ENCODE measurements at regions not wholly inside any gene's neighbourhood (a gene's known extent, or its start where the extent isn't known, plus 50 kb on each side); places are given as distances from the start of the nearest gene placed in this dataset.
"Not testable (repeated sequence)": the region's sequence is repeated elsewhere in the genome, so short reads cannot be mapped to it uniquely, and the experiment has no call there.

DNA sequence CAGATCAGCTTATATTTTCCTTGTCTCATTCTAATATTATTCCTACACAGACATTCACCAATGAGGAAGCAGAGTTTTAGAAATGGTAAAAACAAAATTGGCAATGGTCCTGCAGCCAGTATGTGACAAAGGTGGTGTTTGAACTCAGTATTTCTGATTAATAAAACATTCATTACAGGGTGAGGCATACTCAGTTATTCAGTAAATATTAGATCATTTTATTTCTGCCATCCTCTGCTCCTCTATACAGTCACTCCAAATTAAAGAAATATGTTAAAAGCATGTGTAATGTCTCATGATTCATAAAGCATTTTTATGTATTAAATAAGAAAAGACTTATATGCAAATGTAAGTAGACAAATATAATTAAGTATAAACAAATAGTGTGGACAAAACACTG, 684.6 kb upstream of the ACO1 start:
- DNase-seq, result no peak

- no peak for DNase-seq
Measured at GRCh38 chr9:31700252-31701045, 684.0 kb upstream of the ACO1 start.

DNA sequence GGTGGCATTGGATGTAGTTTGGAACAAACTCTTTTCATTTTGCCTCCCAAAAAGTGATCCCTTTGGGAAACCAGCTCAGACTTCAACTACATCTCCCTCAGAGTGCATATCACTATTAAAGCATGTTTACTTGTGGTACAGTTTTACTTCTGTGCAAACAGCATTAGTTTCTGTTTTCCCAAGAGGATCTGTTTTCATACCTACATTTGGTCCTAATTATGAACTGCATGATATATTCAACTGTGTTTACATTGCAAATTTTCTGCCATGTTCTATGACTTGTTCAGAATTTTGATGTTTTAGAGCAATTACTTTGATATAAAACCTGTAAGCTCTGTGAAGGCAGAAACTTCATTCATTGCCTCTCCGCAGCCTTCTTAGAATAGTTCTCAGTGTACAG, 681.5 kb upstream of the ACO1 start:
- peak; percentile 45 to 69 for DNase-seq

DNA sequence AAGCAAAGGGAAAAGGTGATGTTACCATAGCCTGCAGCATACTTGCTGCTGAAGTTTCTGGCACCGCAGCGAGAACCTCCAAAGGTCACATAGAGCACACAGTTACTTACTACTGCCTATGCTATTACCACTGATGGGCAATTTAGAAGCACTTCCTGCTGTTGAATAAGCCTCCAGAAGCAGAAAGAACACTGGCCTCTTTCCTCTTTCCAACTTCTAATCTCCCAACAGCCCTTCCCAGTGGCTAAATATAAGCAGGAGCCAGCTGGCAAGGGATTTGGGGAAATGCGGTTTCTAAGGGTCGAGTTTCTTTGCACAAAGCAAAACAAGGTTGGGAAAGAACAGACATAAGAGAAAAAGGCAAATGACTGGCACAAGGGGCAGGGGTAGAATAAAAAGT, 669.2 kb upstream of the ACO1 start:
- no peak for DNase-seq

GRCh38 chr9:31719262-31719661, 665.2 kb upstream of the ACO1 start:
- no peak for DNase-seq

DNA sequence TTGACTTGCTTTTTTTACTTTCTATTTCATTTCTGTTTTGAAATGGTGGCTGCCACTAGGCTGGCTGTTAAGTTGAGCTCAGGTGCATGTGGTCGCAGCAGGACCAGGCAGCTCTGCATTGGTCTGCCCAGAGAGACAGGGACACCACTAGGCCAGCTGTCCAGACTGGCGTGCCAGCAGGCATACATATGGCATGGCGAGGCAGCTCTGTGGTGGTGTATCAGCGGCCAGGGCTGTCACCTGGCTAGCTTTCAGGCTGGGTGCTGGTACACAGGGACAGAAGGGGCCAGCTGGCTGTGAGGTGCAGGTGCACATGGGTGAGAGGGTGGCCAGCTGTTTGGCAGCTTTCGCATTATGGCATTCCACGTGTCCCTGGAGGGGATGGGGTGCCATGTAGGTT, 654.0 kb upstream of the ACO1 start:
- no peak for DNase-seq

DNA sequence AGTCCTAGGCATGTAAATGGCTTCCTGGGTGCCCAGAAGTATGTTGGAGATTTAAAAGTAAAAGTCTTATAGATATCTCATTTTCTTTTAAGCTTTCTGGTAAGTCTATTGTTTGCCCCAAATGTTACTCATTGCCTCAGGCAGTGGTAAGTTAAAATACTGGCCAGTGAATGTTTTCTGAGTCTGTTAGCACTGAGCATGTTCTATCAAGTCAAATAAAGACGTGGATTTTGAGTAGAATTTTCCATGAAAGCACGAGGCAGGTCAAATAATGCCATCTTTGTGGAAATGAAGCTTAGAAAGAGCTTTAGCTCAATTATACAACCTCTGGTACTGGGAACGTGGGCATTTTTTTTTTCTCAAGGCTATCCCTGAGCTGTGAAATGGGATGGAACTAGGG, 651.3 kb upstream of the ACO1 start:
- DNase-seq, result no peak

DNA sequence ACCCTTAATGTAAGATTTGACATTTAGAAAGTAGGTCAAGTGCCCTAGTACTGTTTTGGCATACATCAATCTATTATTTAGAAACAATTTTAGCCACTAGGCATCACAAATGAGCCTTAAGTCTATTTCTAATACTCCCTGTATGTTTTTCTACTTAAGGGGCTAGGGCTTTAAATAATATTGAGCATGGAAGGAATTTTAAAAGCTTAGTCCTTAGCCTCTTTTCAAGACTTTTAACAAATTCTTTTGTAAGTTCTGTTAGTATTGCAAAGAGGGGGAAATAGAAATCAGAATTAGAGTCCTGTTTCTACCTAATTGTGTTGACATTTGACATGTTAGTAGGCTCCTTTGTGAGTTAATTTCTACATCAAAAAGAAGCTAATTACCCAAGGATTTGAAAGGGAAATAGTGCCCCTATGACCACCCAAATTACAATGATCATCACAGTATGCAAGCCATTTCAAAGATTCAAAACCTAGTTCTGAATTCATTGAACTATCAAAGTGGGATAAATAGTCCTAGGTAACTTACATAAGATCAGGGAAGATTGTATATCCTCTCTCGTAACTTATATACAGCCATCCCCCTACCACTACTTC, 647.8 kb upstream of the ACO1 start:
- no peak for DNase-seq

GRCh38 chr9:31740705-31741104, 643.7 kb upstream of the ACO1 start:
- DNase-seq, result no peak

DNA sequence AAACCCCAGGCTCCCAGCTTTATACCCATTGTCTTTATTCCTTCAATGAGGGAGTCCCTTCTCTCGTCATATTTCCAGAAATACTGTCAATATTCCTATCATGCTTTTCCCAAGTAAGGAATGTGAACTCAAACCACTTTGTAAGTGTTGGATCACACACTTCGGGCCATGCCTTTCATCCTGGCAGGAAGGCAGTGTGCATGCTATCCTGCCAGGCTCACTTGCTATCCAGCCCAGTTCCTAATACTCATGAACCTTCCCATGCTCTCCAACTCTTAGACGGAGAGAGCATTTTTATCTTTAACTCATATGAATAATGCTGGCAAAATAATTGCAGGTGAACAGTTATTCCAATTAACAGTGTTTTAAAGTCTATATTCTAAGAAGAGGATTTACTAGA, 639.9 kb upstream of the ACO1 start:
- no peak for DNase-seq

DNA sequence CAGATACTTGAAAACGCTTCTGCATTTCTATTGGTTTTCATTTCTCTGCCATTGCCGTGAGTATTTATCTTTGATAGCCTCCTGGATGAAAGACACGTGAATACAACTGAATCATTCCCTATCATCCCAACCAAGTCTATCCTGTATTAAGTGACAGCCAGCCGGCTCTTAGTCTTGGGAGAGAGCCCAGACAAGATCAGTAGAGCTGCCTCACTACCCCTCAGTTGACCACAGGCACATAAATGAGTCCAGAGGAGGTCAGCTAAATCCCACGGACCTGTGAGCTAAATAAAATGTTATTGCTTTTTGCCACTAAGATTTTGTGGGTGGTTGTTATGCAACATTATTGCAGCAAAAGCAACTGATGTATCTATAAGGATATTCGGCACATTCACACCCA, 639.0 kb upstream of the ACO1 start:
- DNase-seq, result no peak

- DNase-seq, result no peak
Measured at GRCh38 chr9:31745886-31746285, 638.6 kb upstream of the ACO1 start.

- DNase-seq, result no peak
Measured at GRCh38 chr9:31753756-31754155, 630.7 kb upstream of the ACO1 start.

GRCh38 chr9:31759703-31760102, 624.7 kb upstream of the ACO1 start:
- DNase-seq, result no peak

GRCh38 chr9:31774021-31774420, 610.4 kb upstream of the ACO1 start:
- DNase-seq, result not testable (repeated sequence)

GRCh38 chr9:31774571-31774970, 609.9 kb upstream of the ACO1 start:
- DNase-seq, result no peak

GRCh38 chr9:31776471-31776870, 608.0 kb upstream of the ACO1 start:
- DNase-seq, result no peak

- DNase-seq, result no peak
Measured at GRCh38 chr9:31783491-31783890, 601.0 kb upstream of the ACO1 start.

GRCh38 chr9:31790720-31791119, 593.7 kb upstream of the ACO1 start:
- no peak for DNase-seq

DNA sequence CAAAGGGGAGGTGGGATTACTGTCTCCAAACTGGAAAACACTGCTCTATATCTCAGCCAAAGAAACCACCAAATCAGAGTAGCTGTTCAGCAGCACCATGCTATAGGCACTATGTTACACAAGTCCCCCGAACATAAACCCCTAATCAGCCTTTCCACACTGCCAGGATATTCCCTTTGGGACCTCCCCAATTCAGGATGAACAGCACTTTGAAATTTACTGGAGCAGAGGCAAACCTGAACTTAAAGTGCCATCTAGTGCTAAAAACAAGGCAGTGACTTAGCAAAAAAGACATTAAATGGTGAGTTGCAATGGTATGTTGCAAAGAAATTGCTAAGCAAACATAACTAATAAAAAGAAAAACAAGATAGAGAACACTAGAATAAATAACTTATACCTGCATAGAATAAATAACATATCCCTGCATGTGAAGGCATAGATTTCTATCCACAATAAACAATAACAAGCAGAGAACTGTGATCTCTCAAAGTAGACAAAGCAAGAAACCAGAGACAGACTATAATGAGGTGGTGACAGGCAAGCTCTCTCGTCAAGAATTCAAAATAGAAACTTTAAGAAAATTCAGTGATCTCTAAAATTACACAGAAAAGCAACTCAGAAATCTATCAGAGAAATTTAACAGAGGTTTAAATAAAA, 584.4 kb upstream of the ACO1 start:
- peak; percentile 19 to 63 for DNase-seq

GRCh38 chr9:31807574-31808256, 576.7 kb upstream of the ACO1 start:
- DNase-seq, result peak; percentile 21 to 71

- DNase-seq, result no peak
Measured at GRCh38 chr9:31808766-31809165, 575.7 kb upstream of the ACO1 start.

DNA sequence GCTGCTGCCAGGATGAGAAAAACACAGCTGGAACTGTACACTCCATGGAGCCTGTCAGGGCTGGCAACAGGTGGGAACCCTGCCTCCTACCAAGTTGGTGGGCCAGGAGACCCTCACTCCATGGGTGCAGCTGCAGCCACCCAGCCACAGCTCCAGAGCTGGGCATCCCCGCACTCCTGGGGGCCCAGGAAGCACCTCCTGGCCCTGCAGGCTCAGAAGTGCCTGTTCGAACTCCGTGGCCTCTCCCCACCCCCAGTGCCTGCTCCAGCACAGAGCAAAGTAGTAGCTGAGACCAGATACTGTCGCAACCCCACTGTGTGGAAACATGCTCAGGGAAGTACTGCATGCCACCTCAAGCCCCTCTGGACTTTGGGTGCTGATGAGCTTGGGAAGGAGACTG, 564.0 kb upstream of the ACO1 start:
- no peak for DNase-seq

GRCh38 chr9:31821583-31821982, 562.9 kb upstream of the ACO1 start:
- DNase-seq, result no peak

Measured in NCI-H526 (cell line).